Ishikawa (cell line): ENCODE measurements at regions not wholly inside any gene's neighbourhood (a gene's known extent, or its start where the extent isn't known, plus 50 kb on each side); places are given as distances from the start of the nearest gene placed in this dataset.

Experiments used
- CEBPB ChIP-seq: IDR thresholded peaks from 2 replicates; pipeline ENCODE4 v1.6.1; 2012
- CREB1 ChIP-seq: IDR thresholded peaks from 2 replicates; pipeline ENCODE4 v1.6.1; 2012; ENCODE audit warnings: low read depth
- EP300 ChIP-seq: IDR thresholded peaks from 2 replicates; pipeline ENCODE4 v1.6.1; 2012; ENCODE audit warnings: borderline replicate concordance
- FOXM1 ChIP-seq: IDR thresholded peaks from 2 replicates; pipeline ENCODE4 v1.6.1; 2012; ENCODE audit warnings: low read depth, borderline replicate concordance
- MAX ChIP-seq: IDR thresholded peaks from 2 replicates; pipeline ENCODE4 v1.6.1; 2012
- NFIC ChIP-seq: IDR thresholded peaks from 2 replicates; pipeline ENCODE4 v1.6.1; 2012
- RAD21 ChIP-seq: IDR thresholded peaks from 2 replicates; pipeline ENCODE4 v1.6.1; 2012; ENCODE audit warnings: low read depth
- REST ChIP-seq: IDR thresholded peaks from 2 replicates; pipeline ENCODE4 v1.6.1; 2012; ENCODE audit warnings: low read depth, mild to moderate bottlenecking
- TAF1 ChIP-seq: IDR thresholded peaks from 2 replicates; pipeline ENCODE4 v1.6.1; 2012; ENCODE audit warnings: low read depth, mild to moderate bottlenecking
- TCF12 ChIP-seq: IDR thresholded peaks from 2 replicates; pipeline ENCODE4 v1.6.1; 2012; ENCODE audit warnings: low read depth
- TEAD4 ChIP-seq: IDR thresholded peaks from 2 replicates; pipeline ENCODE4 v1.6.1; 2012
- USF1 ChIP-seq: IDR thresholded peaks from 2 replicates; pipeline ENCODE4 v1.6.1; 2012
- YY1 ChIP-seq: IDR thresholded peaks from 2 replicates; pipeline ENCODE4 v1.6.1; 2012; ENCODE audit warnings: low read depth
- ZBTB7A ChIP-seq: IDR thresholded peaks from 2 replicates; pipeline ENCODE4 v1.6.1; 2012; ENCODE audit warnings: low read depth

- TF ChIP-seq ZBTB7A (no peak), REST (no peak), MAX (no peak), FOXM1 (no peak), CEBPB (no peak), RAD21 (no peak), CREB1 (no peak), YY1 (no peak), TAF1 (no peak), EP300 (no peak), NFIC (no peak), USF1 (no peak), TCF12 (no peak), TEAD4 (no peak)
These were observed 104.3 kb upstream of the ST6GAL2 start for GRCh38 chr2:106990297-106990696.
